Smooth muscle cell (in vitro differentiated cells): ENCODE measurements at regions not wholly inside any gene's neighbourhood (a gene's known extent, or its start where the extent isn't known, plus 50 kb on each side); places are given as distances from the start of the nearest gene placed in this dataset.

Source experiments
- DNase-seq: peaks from one replicate; lab custom pipeline; 2025; ENCODE audit not compliant: unreplicated experiment; lab: John Stamatoyannopoulos, UW
- H2AFZ ChIP-seq: fragments of 200-600 bp; sonication (generic); 2 replicates; pipeline ENCODE4 v1.6.0; 2016; ENCODE audit warnings: antibody characterized with exemption, low read depth, mild to moderate bottlenecking
- H3F3A ChIP-seq: fragments of 200-600 bp; sonication (generic); 2 replicates; pipeline ENCODE4 v1.6.0; 2017; ENCODE audit warnings: antibody characterized with exemption, low read depth
- H3K27ac ChIP-seq: fragments of 200-600 bp; sonication (generic); 2 replicates; pipeline ENCODE4 v1.5.1; 2016; ENCODE audit warnings: low read depth, mild to moderate bottlenecking
- H3K27me3 ChIP-seq: fragments of 200-600 bp; sonication (generic); 2 replicates; pipeline ENCODE4 v1.6.1; 2016; ENCODE audit warnings: low read depth, mild to moderate bottlenecking
- H3K36me3 ChIP-seq: fragments of 200-600 bp; sonication (generic); 2 replicates; pipeline ENCODE4 v1.5.1; 2016; ENCODE audit warnings: low read depth
- H3K4me1 ChIP-seq: fragments of 200-600 bp; sonication (generic); 2 replicates; pipeline ENCODE4 v1.5.1; 2016; ENCODE audit warnings: low read depth
- H3K4me2 ChIP-seq: fragments of 200-600 bp; sonication (generic); 2 replicates; pipeline ENCODE4 v1.6.0; 2016; ENCODE audit warnings: mild to moderate bottlenecking
- H3K4me3 ChIP-seq: fragments of 200-600 bp; sonication (generic); 2 replicates; pipeline ENCODE4 v1.5.1; 2016; ENCODE audit warnings: mild to moderate bottlenecking
- H3K79me2 ChIP-seq: fragments of 200-600 bp; sonication (generic); 2 replicates; pipeline ENCODE4 v1.6.0; 2016; ENCODE audit warnings: low read depth, mild to moderate bottlenecking
- H3K9ac ChIP-seq: fragments of 200-600 bp; sonication (generic); 2 replicates; pipeline ENCODE4 v1.6.0; 2016; ENCODE audit warnings: low read depth
- H3K9me3 ChIP-seq: fragments of 200-600 bp; sonication (generic); replicated peaks from 2 replicates; pipeline ENCODE4 v1.5.1; 2016; ENCODE audit warnings: low read depth
- H4K20me1 ChIP-seq: fragments of 200-600 bp; sonication (generic); 2 replicates; pipeline ENCODE4 v1.6.0; 2016; ENCODE audit warnings: low read depth
- WGBS: methylation state at CpG from one replicate; pipeline ENCODE4 v1.1.7; 2016; ENCODE audit warnings: low lambda C conversion rate; 5-methylcytosine and 5-hydroxymethylcytosine counted together
- TF ChIP-seq, protein P1 (sequence below): fragments of 200-600 bp; sonication (generic); IDR thresholded peaks from 2 replicates; pipeline ENCODE4 v1.5.1; 2017; ENCODE audit warnings: borderline replicate concordance, mild to moderate bottlenecking, antibody characterized with exemption; ENCODE audit not compliant: insufficient read depth, poor library complexity, severe bottlenecking

DNA sequence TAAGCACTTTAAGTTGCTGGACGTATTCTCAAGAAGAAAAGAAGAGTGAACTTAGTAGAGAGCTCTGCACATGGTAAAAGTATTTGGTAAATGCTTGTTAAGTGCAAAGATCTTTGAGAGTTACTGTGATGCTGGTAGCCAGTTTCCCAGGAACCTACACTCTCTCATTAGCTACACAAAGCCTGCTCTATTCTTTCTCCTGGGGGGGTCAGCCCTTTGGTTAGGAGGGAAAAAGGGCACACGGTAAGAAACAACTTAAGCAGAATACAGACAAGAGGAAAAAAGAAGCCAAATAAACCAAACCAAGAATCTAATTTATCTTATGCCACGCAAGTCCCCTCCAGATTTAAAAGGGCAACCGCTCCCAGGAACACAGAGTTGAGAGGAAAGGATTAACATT, 1100.1 kb upstream of the CDH10 start:
- 64% methylated on average over 4 of the region's 4 CpGs for WGBS
- Histone ChIP-seq H3K79me2 (no peaks in the 10 kb centered on the region), H3K36me3 (no peaks in the 10 kb centered on the region), H2AFZ (no peak overlapping the region), H3K9ac (no peak overlapping the region), H3K27me3 (no peaks in the 10 kb centered on the region), H3K4me2 (no peak overlapping the region), H3K9me3 (no peaks in the 10 kb centered on the region), H3K4me3 (no peak overlapping the region), H3F3A (no peaks in the 10 kb centered on the region), H3K27ac (no peak overlapping the region), H4K20me1 (no peaks in the 10 kb centered on the region), H3K4me1 (no peaks in the 10 kb centered on the region)
- TF ChIP-seq, protein P1, sequence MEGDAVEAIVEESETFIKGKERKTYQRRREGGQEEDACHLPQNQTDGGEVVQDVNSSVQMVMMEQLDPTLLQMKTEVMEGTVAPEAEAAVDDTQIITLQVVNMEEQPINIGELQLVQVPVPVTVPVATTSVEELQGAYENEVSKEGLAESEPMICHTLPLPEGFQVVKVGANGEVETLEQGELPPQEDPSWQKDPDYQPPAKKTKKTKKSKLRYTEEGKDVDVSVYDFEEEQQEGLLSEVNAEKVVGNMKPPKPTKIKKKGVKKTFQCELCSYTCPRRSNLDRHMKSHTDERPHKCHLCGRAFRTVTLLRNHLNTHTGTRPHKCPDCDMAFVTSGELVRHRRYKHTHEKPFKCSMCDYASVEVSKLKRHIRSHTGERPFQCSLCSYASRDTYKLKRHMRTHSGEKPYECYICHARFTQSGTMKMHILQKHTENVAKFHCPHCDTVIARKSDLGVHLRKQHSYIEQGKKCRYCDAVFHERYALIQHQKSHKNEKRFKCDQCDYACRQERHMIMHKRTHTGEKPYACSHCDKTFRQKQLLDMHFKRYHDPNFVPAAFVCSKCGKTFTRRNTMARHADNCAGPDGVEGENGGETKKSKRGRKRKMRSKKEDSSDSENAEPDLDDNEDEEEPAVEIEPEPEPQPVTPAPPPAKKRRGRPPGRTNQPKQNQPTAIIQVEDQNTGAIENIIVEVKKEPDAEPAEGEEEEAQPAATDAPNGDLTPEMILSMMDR: no peak
- no peak for DNase-seq

DNA sequence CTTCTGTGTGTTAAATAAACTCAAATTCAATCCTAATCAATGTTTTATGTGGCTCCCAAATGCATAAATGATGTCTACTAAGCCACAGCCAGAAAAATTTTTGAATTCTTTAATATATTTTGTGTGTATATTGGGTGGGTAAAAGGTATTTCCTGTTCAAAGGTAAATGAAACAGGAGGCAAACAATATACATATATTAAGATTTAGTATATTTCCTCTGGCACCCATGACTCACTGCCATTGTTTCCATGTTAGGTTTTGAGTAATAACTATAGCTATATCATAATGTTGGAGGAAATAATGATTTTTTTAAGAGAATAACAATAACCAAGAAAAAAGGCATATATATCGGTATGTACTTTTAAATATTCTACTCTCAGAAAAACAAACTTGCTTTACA, 1071.9 kb upstream of the CDH10 start:
- H3K4me1 ChIP-seq: no peaks in the 10 kb centered on the region
- DNase-seq: no peak
- H3K27me3 ChIP-seq: no peaks in the 10 kb centered on the region
- H4K20me1 ChIP-seq: no peaks in the 10 kb centered on the region
- 100% methylated on average over 1 of the region's 1 CpG for WGBS
- no peaks in the 10 kb centered on the region for H3F3A ChIP-seq
- H2AFZ ChIP-seq: no peak overlapping the region
- no peak overlapping the region for H3K27ac ChIP-seq
- TF ChIP-seq, protein P1: no peak
- no peaks in the 10 kb centered on the region for H3K9me3 ChIP-seq
- no peak overlapping the region for H3K4me2 ChIP-seq
- no peaks in the 10 kb centered on the region for H3K36me3 ChIP-seq
- H3K79me2 ChIP-seq: no peaks in the 10 kb centered on the region
- no peak overlapping the region for H3K4me3 ChIP-seq
- H3K9ac ChIP-seq: no peak overlapping the region

DNA sequence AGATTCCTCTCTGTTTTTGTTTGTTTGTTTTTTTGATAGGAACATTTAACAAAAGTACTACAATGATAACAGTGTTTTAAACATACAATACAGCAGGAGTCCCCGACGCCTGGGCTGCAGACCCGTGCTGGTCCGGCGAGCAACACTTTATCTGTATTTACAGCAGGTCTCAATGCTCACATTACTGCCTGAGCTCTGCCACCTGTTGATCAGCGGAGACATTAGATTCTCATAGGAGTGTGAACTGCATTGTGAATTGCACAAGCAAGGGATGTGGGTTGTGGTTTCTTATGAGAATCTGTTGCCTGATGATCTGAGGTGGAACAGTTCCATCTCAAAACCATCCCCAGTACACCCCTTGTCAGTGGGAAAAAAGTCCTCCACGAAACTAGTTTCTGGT, 1068.5 kb upstream of the CDH10 start:
- no peak overlapping the region for H2AFZ ChIP-seq
- WGBS: 51% methylated on average over 7 of the region's 7 CpGs
- H3K4me3 ChIP-seq: no peak overlapping the region
- no peaks in the 10 kb centered on the region for H3K4me1 ChIP-seq
- no peak overlapping the region for H3K27ac ChIP-seq
- no peak for DNase-seq
- H4K20me1 ChIP-seq: no peaks in the 10 kb centered on the region
- H3K79me2 ChIP-seq: no peaks in the 10 kb centered on the region
- no peaks in the 10 kb centered on the region for H3K36me3 ChIP-seq
- H3F3A ChIP-seq: no peaks in the 10 kb centered on the region
- no peak overlapping the region for H3K4me2 ChIP-seq
- H3K27me3 ChIP-seq: no peaks in the 10 kb centered on the region
- H3K9me3 ChIP-seq: no peaks in the 10 kb centered on the region
- H3K9ac ChIP-seq: no peak overlapping the region
- TF ChIP-seq, protein P1: no peak

DNA sequence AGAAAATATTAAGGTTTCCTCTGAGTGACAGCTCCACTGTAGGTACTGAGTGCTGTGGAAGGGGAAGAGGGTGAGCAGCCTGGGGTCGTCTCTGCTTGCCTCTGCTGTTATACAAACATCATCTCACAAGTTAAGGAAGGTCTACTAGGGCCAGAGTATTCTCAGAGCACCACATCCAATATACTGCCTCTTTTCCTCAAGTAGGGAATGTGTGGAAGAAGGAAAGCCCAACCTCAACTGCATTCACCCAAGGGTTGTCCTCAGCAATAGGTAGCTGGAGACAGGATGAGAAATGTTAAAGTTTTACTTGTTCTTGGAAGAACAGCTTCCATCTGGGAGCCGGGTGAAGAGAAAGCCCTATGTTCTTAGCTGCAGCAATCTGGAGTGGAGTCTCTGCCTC, 1062.3 kb upstream of the CDH10 start:
- no peaks in the 10 kb centered on the region for H3K36me3 ChIP-seq
- no peak for DNase-seq
- no peak overlapping the region for H3K4me2 ChIP-seq
- no peaks in the 10 kb centered on the region for H3K27me3 ChIP-seq
- H3K79me2 ChIP-seq: no peaks in the 10 kb centered on the region
- H3K9ac ChIP-seq: no peak overlapping the region
- H3K27ac ChIP-seq: no peak overlapping the region
- no peaks in the 10 kb centered on the region for H3K9me3 ChIP-seq
- H3K4me1 ChIP-seq: no peaks in the 10 kb centered on the region
- 53% methylated on average over 2 of the region's 2 CpGs for WGBS
- TF ChIP-seq, protein P1: no peak
- H3F3A ChIP-seq: no peaks in the 10 kb centered on the region
- H2AFZ ChIP-seq: peak overlapping the region; percentile 6
- no peak overlapping the region for H3K4me3 ChIP-seq
- H4K20me1 ChIP-seq: no peaks in the 10 kb centered on the region
